Activated T-helper 17 cell treated with anti-CD3 and anti-CD28 coated beads, Interleukin-2, amount 50 U/mL, for 72 hours (primary cell): ENCODE measurements at regions not wholly inside any gene's neighbourhood (a gene's known extent, or its start where the extent isn't known, plus 50 kb on each side); places are given as distances from the start of the nearest gene placed in this dataset.

Experiments used
- ATAC-seq: fragments of 150-1000 bp; cut with Tn5 transposase; replicated peaks from 2 replicates; pipeline ENCODE4 v1.10.0; 2021; ENCODE audit warnings: mild to moderate bottlenecking, moderate library complexity
- H3K27ac Mint-ChIP-seq: one replicate; pipeline ENCODE4 v1.8.0; 2022; ENCODE audit warnings: mixed read lengths
- H3K27me3 Mint-ChIP-seq: one replicate; pipeline ENCODE4 v1.8.0; 2022; ENCODE audit warnings: mixed read lengths
- H3K36me3 Mint-ChIP-seq: one replicate; pipeline ENCODE4 v1.8.0; 2022; ENCODE audit warnings: low read depth, mild to moderate bottlenecking, mixed read lengths
- H3K4me1 Mint-ChIP-seq: one replicate; pipeline ENCODE4 v1.8.0; 2022; ENCODE audit warnings: mixed read lengths
- H3K4me3 Mint-ChIP-seq: one replicate; pipeline ENCODE4 v1.8.0; 2022; ENCODE audit warnings: mild to moderate bottlenecking, mixed read lengths
- H3K9me3 Mint-ChIP-seq: one replicate; pipeline ENCODE4 v1.8.0; 2022; ENCODE audit warnings: mixed read lengths

DNA sequence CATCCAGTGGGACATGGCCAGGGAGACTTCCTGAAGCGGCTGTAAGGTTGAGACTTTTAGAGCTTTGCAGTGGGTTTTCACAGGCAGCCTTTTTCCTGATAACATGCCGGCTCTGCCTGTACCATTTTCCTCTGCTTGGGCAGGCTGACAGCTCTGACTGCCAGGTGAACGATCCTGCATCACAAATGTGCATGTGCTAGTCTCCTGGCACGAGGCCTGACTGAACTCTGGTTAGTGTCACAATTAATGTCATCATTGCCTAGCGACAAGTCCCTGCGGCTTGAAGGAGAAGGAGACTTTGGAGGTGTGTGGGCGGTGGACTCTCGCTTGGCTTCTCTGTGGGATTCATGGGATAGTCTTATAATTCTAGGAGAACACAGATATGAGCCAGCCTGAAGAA is 783.6 kb upstream of the TSPY4 start:
- Mint-ChIP-seq H3K9me3 (no peaks in the 10 kb centered on the region), H3K4me3 (no peak overlapping the region), H3K36me3 (no peaks in the 10 kb centered on the region), H3K4me1 (no peaks in the 10 kb centered on the region), H3K27me3 (no peaks in the 10 kb centered on the region), H3K27ac (no peak overlapping the region)
- no peak for ATAC-seq

DNA sequence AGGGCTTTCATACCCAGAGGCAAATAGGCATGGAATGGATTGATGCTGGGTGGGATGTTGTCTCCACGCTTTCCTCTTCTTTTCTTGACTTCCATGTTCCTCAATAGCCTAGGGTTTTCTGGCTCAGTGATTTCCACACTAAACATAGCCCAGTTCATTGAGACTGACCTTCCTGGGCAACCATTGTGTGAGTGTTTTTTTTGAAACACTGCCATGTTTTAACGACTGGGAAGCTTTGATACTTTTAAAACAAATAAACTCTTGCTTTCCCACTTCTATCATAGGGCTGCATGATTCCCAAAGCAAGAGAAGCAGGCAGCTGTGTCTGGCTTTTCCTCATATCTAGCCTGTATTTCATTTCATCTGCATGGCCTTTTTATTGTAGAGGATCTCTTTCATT is 775.9 kb upstream of the TSPY4 start:
- no peaks in the 10 kb centered on the region for H3K36me3 Mint-ChIP-seq
- no peaks in the 10 kb centered on the region for H3K9me3 Mint-ChIP-seq
- H3K27ac Mint-ChIP-seq, result no peak overlapping the region
- ATAC-seq, result no peak
- H3K27me3 Mint-ChIP-seq, result no peaks in the 10 kb centered on the region
- H3K4me3 Mint-ChIP-seq, result no peak overlapping the region
- no peaks in the 10 kb centered on the region for H3K4me1 Mint-ChIP-seq

GRCh38 chrY:8562456-8563090 is 774.7 kb upstream of the TSPY4 start:
- no peaks in the 10 kb centered on the region for H3K27me3 Mint-ChIP-seq
- no peaks in the 10 kb centered on the region for H3K36me3 Mint-ChIP-seq
- no peaks in the 10 kb centered on the region for H3K4me1 Mint-ChIP-seq
- no peaks in the 10 kb centered on the region for H3K9me3 Mint-ChIP-seq
- no peak for ATAC-seq
- no peak overlapping the region for H3K27ac Mint-ChIP-seq
- H3K4me3 Mint-ChIP-seq, result no peak overlapping the region

DNA sequence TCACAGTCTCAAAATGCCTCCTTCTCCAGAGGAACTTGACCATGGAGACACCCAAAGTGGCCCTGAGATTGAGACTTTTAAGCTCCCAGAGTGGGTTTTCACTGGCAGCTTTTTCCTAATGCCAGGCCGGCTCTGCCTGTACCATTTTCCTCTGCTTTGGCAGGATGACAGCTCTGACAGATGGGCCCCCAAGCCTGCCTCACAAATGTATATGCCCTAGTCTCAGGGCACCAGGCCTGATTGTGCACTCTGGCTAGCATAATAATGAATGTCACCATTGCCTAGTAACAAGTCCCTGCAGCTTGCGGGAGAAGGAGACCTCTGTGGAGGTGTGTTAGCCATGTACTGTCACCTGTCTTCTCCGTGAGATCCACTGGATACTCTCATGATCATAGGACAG is 772.8 kb upstream of the TSPY4 start:
- Mint-ChIP-seq H3K9me3 (no peaks in the 10 kb centered on the region), H3K27ac (no peak overlapping the region), H3K4me1 (no peaks in the 10 kb centered on the region), H3K36me3 (no peaks in the 10 kb centered on the region), H3K4me3 (no peak overlapping the region), H3K27me3 (no peaks in the 10 kb centered on the region)
- ATAC-seq, result no peak

DNA sequence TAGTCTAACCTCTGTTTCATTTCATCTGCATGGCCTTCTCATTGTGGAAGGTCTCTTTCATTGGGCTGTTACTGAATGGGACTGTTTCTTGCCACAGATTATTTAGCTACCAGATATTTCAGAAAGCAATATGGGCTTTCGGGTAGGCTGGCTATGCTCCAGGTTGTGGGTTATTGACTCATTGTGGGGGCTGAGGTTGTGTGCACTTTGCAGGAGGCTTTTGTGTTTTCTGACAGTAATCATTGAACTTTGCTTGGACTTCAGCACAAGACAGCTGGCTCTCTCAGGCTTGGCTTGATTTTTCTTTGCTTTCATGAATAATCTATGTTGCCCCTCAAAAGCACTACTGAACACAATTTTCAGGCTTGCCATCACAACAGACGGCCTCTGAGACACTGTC is 771.1 kb upstream of the TSPY4 start:
- Mint-ChIP-seq H3K9me3 (no peaks in the 10 kb centered on the region), H3K27ac (no peak overlapping the region), H3K4me3 (no peak overlapping the region), H3K4me1 (no peaks in the 10 kb centered on the region), H3K27me3 (no peaks in the 10 kb centered on the region), H3K36me3 (no peaks in the 10 kb centered on the region)
- no peak for ATAC-seq

GRCh38 chrY:8570384-8570783 is 766.9 kb upstream of the TSPY4 start:
- Mint-ChIP-seq H3K27me3 (no peaks in the 10 kb centered on the region), H3K4me3 (no peak overlapping the region)

DNA sequence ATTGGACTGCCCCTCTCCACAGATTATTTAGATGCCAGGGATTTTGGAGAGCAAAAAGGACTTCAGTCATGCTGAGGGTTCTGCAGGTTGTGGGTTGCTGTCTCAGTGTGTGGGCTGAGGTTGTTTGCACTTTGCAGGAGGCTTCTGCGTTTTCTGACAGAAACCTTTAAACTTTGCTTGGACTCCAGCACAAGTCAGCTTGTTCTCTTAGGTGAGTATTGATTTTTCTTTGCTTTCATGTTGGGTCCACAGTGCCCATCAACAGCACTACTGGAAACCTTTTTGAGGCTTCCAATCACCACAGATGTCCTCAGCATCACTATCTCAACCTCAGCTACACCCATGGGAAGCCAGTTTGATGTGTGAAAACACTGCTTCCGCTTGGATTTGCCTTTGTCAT is 764.3 kb upstream of the TSPY4 start:
- no peaks in the 10 kb centered on the region for H3K9me3 Mint-ChIP-seq
- no peak overlapping the region for H3K4me3 Mint-ChIP-seq
- no peaks in the 10 kb centered on the region for H3K4me1 Mint-ChIP-seq
- no peak for ATAC-seq
- no peaks in the 10 kb centered on the region for H3K36me3 Mint-ChIP-seq
- H3K27ac Mint-ChIP-seq, result no peak overlapping the region
- no peaks in the 10 kb centered on the region for H3K27me3 Mint-ChIP-seq

More at GRCh38 chrY:8570384-8570783, 766.9 kb upstream of the TSPY4 start:
- no peaks in the 10 kb centered on the region for H3K36me3 Mint-ChIP-seq
- H3K27ac Mint-ChIP-seq, result no peak overlapping the region
- no peaks in the 10 kb centered on the region for H3K4me1 Mint-ChIP-seq
- H3K9me3 Mint-ChIP-seq, result no peaks in the 10 kb centered on the region
- no peak for ATAC-seq

DNA sequence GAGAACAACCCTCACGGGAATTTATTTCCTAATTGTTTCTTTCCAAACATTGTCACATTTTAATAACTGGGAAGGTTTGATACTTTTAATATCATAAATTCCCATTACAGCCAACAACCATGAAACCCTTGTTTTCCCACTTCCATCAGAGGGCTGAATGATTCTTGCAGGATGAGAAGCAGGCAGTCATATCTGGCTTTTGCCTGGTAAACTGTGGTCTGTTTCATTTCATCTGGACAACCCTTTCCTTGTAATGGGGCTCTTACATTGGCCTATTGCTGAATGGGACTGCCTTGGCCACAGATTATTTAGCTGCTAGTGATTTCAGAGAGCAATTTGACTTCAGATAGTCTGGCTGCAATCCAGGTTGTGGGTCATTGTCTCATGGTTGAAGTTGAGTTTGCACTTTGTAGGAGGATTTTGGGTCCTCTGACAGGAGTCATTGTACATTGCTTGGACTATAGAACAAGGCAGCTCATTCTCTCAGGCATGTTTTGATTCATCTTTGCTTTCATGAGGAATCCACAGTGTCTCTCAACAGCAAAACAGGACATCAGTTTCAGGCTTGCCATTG is 754.9 kb upstream of the TSPY4 start:
- Mint-ChIP-seq H3K27ac (no peak overlapping the region), H3K27me3 (no peaks in the 10 kb centered on the region), H3K9me3 (no peaks in the 10 kb centered on the region), H3K4me1 (no peaks in the 10 kb centered on the region), H3K4me3 (no peak overlapping the region), H3K36me3 (no peaks in the 10 kb centered on the region)
- ATAC-seq, result no peak

GRCh38 chrY:8583191-8583590 is 754.1 kb upstream of the TSPY4 start:
- no peaks in the 10 kb centered on the region for H3K27me3 Mint-ChIP-seq
- ATAC-seq, result no peak
- no peaks in the 10 kb centered on the region for H3K4me1 Mint-ChIP-seq
- no peaks in the 10 kb centered on the region for H3K9me3 Mint-ChIP-seq
- no peak overlapping the region for H3K4me3 Mint-ChIP-seq
- no peaks in the 10 kb centered on the region for H3K36me3 Mint-ChIP-seq
- no peak overlapping the region for H3K27ac Mint-ChIP-seq

- Mint-ChIP-seq H3K27ac (no peak overlapping the region), H3K4me1 (no peaks in the 10 kb centered on the region), H3K4me3 (no peak overlapping the region), H3K27me3 (no peaks in the 10 kb centered on the region), H3K9me3 (no peaks in the 10 kb centered on the region), H3K36me3 (no peaks in the 10 kb centered on the region)
- ATAC-seq, result no peak
Observed at GRCh38 chrY:8590641-8591040, 746.6 kb upstream of the TSPY4 start.

- H3K4me3 Mint-ChIP-seq, result no peak overlapping the region
- ATAC-seq, result no peak
- H3K4me1 Mint-ChIP-seq, result no peaks in the 10 kb centered on the region
- no peaks in the 10 kb centered on the region for H3K27me3 Mint-ChIP-seq
- H3K36me3 Mint-ChIP-seq, result no peaks in the 10 kb centered on the region
- H3K27ac Mint-ChIP-seq, result no peak overlapping the region
- no peaks in the 10 kb centered on the region for H3K9me3 Mint-ChIP-seq
Observed at GRCh38 chrY:8591821-8592516, 745.3 kb upstream of the TSPY4 start.

DNA sequence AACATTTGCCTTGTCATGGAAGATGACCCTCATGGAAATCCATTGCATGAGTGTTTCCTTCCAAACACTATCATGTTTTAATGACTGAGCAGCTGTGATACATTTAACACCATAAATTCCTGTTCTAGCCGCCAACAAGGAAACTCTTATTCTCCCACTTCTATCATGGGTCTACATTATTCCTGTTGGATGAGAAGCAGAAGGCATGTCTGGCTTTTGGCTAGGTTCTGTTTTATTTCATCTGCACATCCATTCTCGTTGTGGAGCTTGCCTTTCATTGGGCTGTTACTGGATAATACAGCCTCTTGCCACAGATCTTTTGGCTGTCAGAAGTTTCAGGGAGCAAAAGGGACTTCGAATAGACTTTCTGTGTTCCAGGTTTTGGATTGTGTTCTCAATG is 742.6 kb upstream of the TSPY4 start:
- H3K4me3 Mint-ChIP-seq, result no peak overlapping the region
- H3K27me3 Mint-ChIP-seq, result no peaks in the 10 kb centered on the region
- H3K36me3 Mint-ChIP-seq, result no peaks in the 10 kb centered on the region
- H3K9me3 Mint-ChIP-seq, result no peaks in the 10 kb centered on the region
- no peak overlapping the region for H3K27ac Mint-ChIP-seq
- ATAC-seq, result no peak
- no peaks in the 10 kb centered on the region for H3K4me1 Mint-ChIP-seq

DNA sequence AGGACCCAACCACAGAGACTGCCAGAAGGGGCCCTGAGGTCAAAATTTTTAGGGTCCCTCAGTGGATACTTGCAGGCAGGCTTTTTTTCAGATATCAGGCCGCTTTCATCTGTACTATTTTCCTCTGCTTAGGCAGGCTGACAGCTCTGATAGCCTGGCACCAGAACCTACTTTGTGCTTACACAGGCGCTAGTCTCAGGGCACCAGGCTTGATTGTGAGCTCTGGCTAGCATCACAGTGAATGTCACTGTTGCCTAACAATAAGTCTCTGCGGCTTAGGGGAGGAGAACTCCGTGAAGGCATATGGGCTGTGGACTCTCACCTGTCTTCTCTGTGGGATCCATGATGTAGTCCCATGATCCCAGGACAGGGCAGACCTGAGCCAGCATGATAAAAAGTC is 738.1 kb upstream of the TSPY4 start:
- Mint-ChIP-seq H3K27ac (no peak overlapping the region), H3K4me3 (no peak overlapping the region), H3K27me3 (no peaks in the 10 kb centered on the region), H3K9me3 (no peaks in the 10 kb centered on the region), H3K4me1 (no peaks in the 10 kb centered on the region), H3K36me3 (no peaks in the 10 kb centered on the region)
- ATAC-seq, result no peak

DNA sequence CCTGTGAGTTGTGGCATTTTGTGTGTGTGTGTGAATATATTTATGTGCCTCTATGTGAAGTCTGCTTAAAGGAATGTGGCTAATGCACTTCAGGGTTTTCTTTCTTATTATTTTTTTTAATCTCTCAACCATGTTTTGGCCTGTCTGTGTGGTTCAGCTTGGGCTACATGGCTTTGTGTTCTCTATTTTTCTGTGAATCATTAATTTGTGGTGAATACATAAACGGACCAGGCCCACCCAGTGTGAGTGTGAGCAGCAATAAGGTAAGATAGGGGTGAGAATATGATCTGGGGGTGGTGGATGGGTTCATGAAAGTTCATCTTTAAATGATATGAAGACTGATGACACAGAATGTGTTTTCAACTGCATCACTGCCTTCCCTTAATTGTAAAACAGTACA is 726.6 kb upstream of the TSPY4 start:
- Mint-ChIP-seq H3K27ac (no peak overlapping the region), H3K9me3 (no peaks in the 10 kb centered on the region), H3K4me3 (no peak overlapping the region), H3K4me1 (no peaks in the 10 kb centered on the region), H3K36me3 (no peaks in the 10 kb centered on the region), H3K27me3 (no peaks in the 10 kb centered on the region)
- no peak for ATAC-seq

- Mint-ChIP-seq H3K4me3 (no peak overlapping the region), H3K36me3 (no peaks in the 10 kb centered on the region)
Observed at GRCh38 chrY:8611815-8612214, 725.4 kb upstream of the TSPY4 start.

More at GRCh38 chrY:8611815-8612214, 725.4 kb upstream of the TSPY4 start:
- H3K9me3 Mint-ChIP-seq, result no peaks in the 10 kb centered on the region
- no peak for ATAC-seq
- H3K27me3 Mint-ChIP-seq, result no peaks in the 10 kb centered on the region
- H3K27ac Mint-ChIP-seq, result no peak overlapping the region
- H3K4me1 Mint-ChIP-seq, result no peaks in the 10 kb centered on the region
